OCI-LY3 (cell line): ENCODE measurements at regions not wholly inside any gene's neighbourhood (a gene's known extent, or its start where the extent isn't known, plus 50 kb on each side); places are given as distances from the start of the nearest gene placed in this dataset.

Experiments
- H2AFZ ChIP-seq: fragments of 200-600, 300-600 bp; shearing (Covaris generic); 2 replicates; pipeline ENCODE4 v1.6.0; 2014; ENCODE audit warnings: antibody characterized with exemption, low read depth, low read length
- H3K27ac ChIP-seq: fragments of 200-600, 300-600 bp; sonication (generic); 2 replicates; pipeline ENCODE4 v1.5.1; 2014; ENCODE audit warnings: mild to moderate bottlenecking, low read length, moderate library complexity, mixed read lengths
- H3K27me3 ChIP-seq: fragments of 200-600, 300-600 bp; sonication (generic); 2 replicates; pipeline ENCODE4 v1.6.1; 2014; ENCODE audit warnings: low read depth, low read length, mixed read lengths
- H3K36me3 ChIP-seq: fragments of 200-600, 300-600 bp; sonication (generic); replicated peaks from 2 replicates; pipeline ENCODE3; 2014; ENCODE audit warnings: low read depth, low read length, mixed read lengths
- H3K4me1 ChIP-seq: fragments of 300-600, 200-600 bp; sonication (generic); 2 replicates; pipeline ENCODE4 v1.6.1; 2014; ENCODE audit warnings: low read length, mixed read lengths
- H3K4me2 ChIP-seq: fragments of 200-600, 300-600 bp; sonication (generic); 2 replicates; pipeline ENCODE4 v1.6.1; 2014; ENCODE audit warnings: low read length, mixed read lengths
- H3K4me3 ChIP-seq: fragments of 300-600, 200-600 bp; sonication (generic); 2 replicates; pipeline ENCODE4 v1.5.1; 2014; ENCODE audit warnings: antibody characterized with exemption, mild to moderate bottlenecking, low read length, moderate library complexity
- H3K79me2 ChIP-seq: fragments of 300-600, 200-600 bp; shearing (Covaris generic); 2 replicates; pipeline ENCODE4 v1.6.1; 2014; ENCODE audit warnings: mild to moderate bottlenecking, low read length, mixed read lengths
- H3K9ac ChIP-seq: fragments of 300-600, 200-600 bp; shearing (Covaris generic); 2 replicates; pipeline ENCODE4 v1.6.0; 2014; ENCODE audit warnings: mild to moderate bottlenecking, low read length, moderate library complexity
- H3K9me3 ChIP-seq: fragments of 200-600, 300-600 bp; shearing (Covaris generic); 2 replicates; pipeline ENCODE4 v1.6.1; 2014; ENCODE audit warnings: low read length, mixed read lengths; ENCODE audit not compliant: insufficient read depth
- H4K20me1 ChIP-seq: fragments of 200-600, 300-600 bp; sonication (generic); 2 replicates; pipeline ENCODE4 v1.6.1; 2016; ENCODE audit warnings: low read length, mixed read lengths; ENCODE audit not compliant: insufficient read depth
- CTCF ChIP-seq: fragments of 200-600, 300-600 bp; sonication (generic); IDR thresholded peaks from 2 replicates; pipeline ENCODE4 v1.5.1; 2014; ENCODE audit warnings: antibody characterized with exemption, low read length, low read depth
- EZH2phosphoT487 ChIP-seq: fragments of 200-600 bp; shearing (Covaris generic); IDR thresholded peaks from 2 replicates; pipeline ENCODE4 v1.6.1; 2018; ENCODE audit warnings: antibody characterized with exemption, mixed run types, low read depth

DNA sequence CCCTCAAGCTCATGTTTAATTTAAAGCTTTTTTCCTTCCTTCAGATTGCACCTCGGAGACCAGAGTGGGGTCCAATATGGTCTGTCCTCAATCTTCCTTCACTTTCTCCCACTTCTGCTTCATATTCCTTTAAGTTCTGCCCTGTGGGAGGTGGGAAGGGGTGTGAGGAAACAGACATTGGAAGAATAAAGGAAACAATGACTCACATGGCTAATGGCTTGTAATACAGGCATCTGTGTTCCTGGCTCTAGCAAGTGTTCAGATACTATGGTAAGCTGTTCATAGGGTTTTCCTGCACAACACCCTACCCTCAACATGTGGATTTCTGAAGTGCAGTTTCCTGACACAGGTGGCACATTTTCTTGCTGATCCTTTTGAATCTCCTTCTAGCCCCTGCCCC, 209.5 kb downstream of the PIK3C3 start:
- no peaks in the 10 kb centered on the region for H3K79me2 ChIP-seq
- no peak overlapping the region for H2AFZ ChIP-seq
- H3K9me3 ChIP-seq: no peaks in the 10 kb centered on the region
- no peak overlapping the region for H3K9ac ChIP-seq
- H3K27me3 ChIP-seq: no peaks in the 10 kb centered on the region
- H3K4me2 ChIP-seq: no peak overlapping the region
- H3K4me1 ChIP-seq: no peaks in the 10 kb centered on the region
- H4K20me1 ChIP-seq: no peaks in the 10 kb centered on the region
- TF ChIP-seq CTCF: no peak
- no peak for TF ChIP-seq EZH2phosphoT487
- H3K27ac ChIP-seq: no peak overlapping the region
- H3K36me3 ChIP-seq: no peaks in the 10 kb centered on the region
- no peak overlapping the region for H3K4me3 ChIP-seq

GRCh38 chr18:42165922-42166513, 211.0 kb downstream of the PIK3C3 start:
- no peak overlapping the region for H3K4me2 ChIP-seq
- H3K27me3 ChIP-seq: no peaks in the 10 kb centered on the region
- H3K9me3 ChIP-seq: no peaks in the 10 kb centered on the region
- H3K36me3 ChIP-seq: no peaks in the 10 kb centered on the region
- no peak overlapping the region for H3K4me3 ChIP-seq
- no peaks in the 10 kb centered on the region for H4K20me1 ChIP-seq
- TF ChIP-seq EZH2phosphoT487: no peak
- no peak for TF ChIP-seq CTCF
- H3K4me1 ChIP-seq: no peaks in the 10 kb centered on the region
- H3K79me2 ChIP-seq: no peaks in the 10 kb centered on the region
- H3K9ac ChIP-seq: no peak overlapping the region
- no peak overlapping the region for H3K27ac ChIP-seq
- H2AFZ ChIP-seq: no peak overlapping the region

GRCh38 chr18:42168487-42168886, 213.5 kb downstream of the PIK3C3 start:
- Histone ChIP-seq H4K20me1 (no peaks in the 10 kb centered on the region), H3K4me3 (no peak overlapping the region), H3K9ac (no peak overlapping the region), H3K79me2 (no peaks in the 10 kb centered on the region), H3K27ac (no peak overlapping the region), H3K9me3 (no peaks in the 10 kb centered on the region), H3K27me3 (no peaks in the 10 kb centered on the region), H3K4me2 (no peak overlapping the region), H3K36me3 (no peaks in the 10 kb centered on the region), H2AFZ (no peak overlapping the region), H3K4me1 (no peaks in the 10 kb centered on the region)
- TF ChIP-seq EZH2phosphoT487: no peak
- TF ChIP-seq CTCF: no peak

GRCh38 chr18:42168907-42169306, 213.9 kb downstream of the PIK3C3 start:
- no peak overlapping the region for H3K4me3 ChIP-seq
- no peaks in the 10 kb centered on the region for H3K27me3 ChIP-seq
- no peak overlapping the region for H2AFZ ChIP-seq
- TF ChIP-seq CTCF (no peak), EZH2phosphoT487 (no peak)
- no peak overlapping the region for H3K9ac ChIP-seq
- H3K79me2 ChIP-seq: no peaks in the 10 kb centered on the region
- no peak overlapping the region for H3K4me2 ChIP-seq
- no peaks in the 10 kb centered on the region for H3K9me3 ChIP-seq
- no peaks in the 10 kb centered on the region for H4K20me1 ChIP-seq
- peaks cover 3% of the 10 kb centered on the region; the same call in 1 of the 2 replicates for H3K4me1 ChIP-seq
- no peak overlapping the region for H3K27ac ChIP-seq
- H3K36me3 ChIP-seq: no peaks in the 10 kb centered on the region
